A549 (cell line): ENCODE measurements at regions not wholly inside any gene's neighbourhood (a gene's known extent, or its start where the extent isn't known, plus 50 kb on each side); places are given as distances from the start of the nearest gene placed in this dataset.

Source experiments
- ATAC-seq, 2 experiments: fragments of 200-7000 bp in 1 of 2; fragments of >200 bp in 1 of 2; cut with Nextera tagmentation in 1 of 2; cut with Tn5 transposase in 1 of 2; 3 replicates each; pipeline versions ENCODE4 v1.8.0 to v1.9.1; 2018 to 2020; ENCODE audit warnings: mild to moderate bottlenecking in 1 of 2, moderate library complexity in 1 of 2
- CTCF ChIA-PET: fragments of 300-600 bp; sonication (Branson Sonifier 250); formaldehyde crosslinking; extraction: SDS; loops from one replicate; lab custom pipeline; 2021; ENCODE audit warnings: antibody characterized with exemption, inconsistent platforms; lab: Yijun Ruan, JAX
- POLR2A ChIA-PET: fragments of 350-600 bp; formaldehyde crosslinking; extraction: SDS; loops from one replicate; lab custom pipeline; 2021; ENCODE audit warnings: antibody characterized with exemption, inconsistent platforms; lab: Yijun Ruan, JAX
- DNase-seq, 2 experiments: peaks; one replicate each; pipeline versions ENCODE4 v3.0.0 to v3.0.0-alpha.2; 2011 to 2016; ENCODE audit warnings: low read depth in 1 of 2, low spot score in 1 of 2
- FAIRE-seq: peaks from 2 replicates; lab custom pipeline; 2011; peaks lifted over from hg19 to GRCh38; lab: Jason Lieb, UNC
- H3K27ac ChIP-seq, 2 experiments: fragments of >200 bp; sonication (Bioruptor Twin); formaldehyde crosslinking; 3 replicates each; pipeline ENCODE4 v1.5.1; 2016 to 2017
- H3K4me1 ChIP-seq: fragments of >200 bp; sonication (Bioruptor Twin); formaldehyde crosslinking; 3 replicates; pipeline ENCODE4 v1.6.1; 2016
- H3K4me2 ChIP-seq: fragments of >200 bp; sonication (Bioruptor Twin); formaldehyde crosslinking; 3 replicates; pipeline ENCODE4 v1.6.1; 2016
- H3K4me3 ChIP-seq: fragments of >200 bp; sonication (Bioruptor Twin); formaldehyde crosslinking; 3 replicates; pipeline ENCODE4 v1.5.1; 2016
- H3K9me3 ChIP-seq: fragments of >200 bp; sonication (Bioruptor Twin); formaldehyde crosslinking; 3 replicates; pipeline ENCODE4 v1.6.1; 2016
- CHD2 ChIP-seq: fragments of 150-350 bp; IDR thresholded peaks from 2 replicates; pipeline ENCODE4 v1.6.1; 2014; ENCODE audit warnings: low read length; ENCODE audit not compliant: partially characterized antibody
- EHF ChIP-seq: fragments of 250-450 bp; sonication (Bioruptor Pico); IDR thresholded peaks from 2 replicates; pipeline ENCODE4 v1.5.0; 2020; ENCODE audit warnings: mild to moderate bottlenecking
- EHMT2 ChIP-seq: fragments of 200-600 bp; sonication (generic); IDR thresholded peaks from 2 replicates; pipeline ENCODE4 v1.6.1; 2016; ENCODE audit warnings: antibody characterized with exemption, low read depth, mild to moderate bottlenecking, moderate library complexity
- EP300 ChIP-seq, 2 experiments: fragments of >200 bp; sonication (Bioruptor Twin); formaldehyde crosslinking; IDR thresholded peaks; 2 replicates in 1 of 2; 3 replicates in 1 of 2; pipeline ENCODE4 v1.6.1; 2016 to 2017
- ESRRA ChIP-seq: fragments of 150-350 bp; IDR thresholded peaks from 2 replicates; pipeline ENCODE4 v1.6.1; 2014; ENCODE audit warnings: mild to moderate bottlenecking, low read length, borderline replicate concordance
- FOSL2 ChIP-seq, 2 experiments: fragments of 450-650 bp in 1 of 2; fragments of >200 bp in 1 of 2; sonication (Bioruptor Twin) in 1 of 2; formaldehyde crosslinking; IDR thresholded peaks; 2 replicates each; pipeline versions ENCODE4 v1.5.0 to v1.6.1; 2016 to 2020; ENCODE audit warnings: mild to moderate bottlenecking in 1 of 2, moderate library complexity in 1 of 2
- FOXS1 ChIP-seq: fragments of 250-450 bp; sonication (Bioruptor Pico); IDR thresholded peaks from 2 replicates; pipeline ENCODE4 v1.5.0; 2020; ENCODE audit warnings: mild to moderate bottlenecking, moderate library complexity
- HOXA7 ChIP-seq: fragments of 250-450 bp; sonication (Bioruptor Pico); IDR thresholded peaks from 2 replicates; pipeline ENCODE4 v1.5.0; 2020; ENCODE audit warnings: mild to moderate bottlenecking, moderate library complexity
- HOXB13 ChIP-seq: fragments of 250-450 bp; sonication (Bioruptor Pico); IDR thresholded peaks from 2 replicates; pipeline ENCODE4 v1.5.0; 2020; ENCODE audit warnings: low read depth, mild to moderate bottlenecking, moderate library complexity
- JUNB ChIP-seq: fragments of >200 bp; sonication (Bioruptor Twin); formaldehyde crosslinking; IDR thresholded peaks from 2 replicates; pipeline ENCODE4 v1.6.1; 2016
- KDM1A ChIP-seq: fragments of 200-600 bp; sonication (generic); IDR thresholded peaks from 2 replicates; pipeline ENCODE4 v1.6.1; 2016; ENCODE audit warnings: low read depth, mild to moderate bottlenecking
- MAFK ChIP-seq: fragments of 450-650 bp; IDR thresholded peaks from 2 replicates; pipeline ENCODE4 v1.6.1; 2014; ENCODE audit not compliant: partially characterized antibody
- MAZ ChIP-seq: fragments of 150-350 bp; IDR thresholded peaks from 2 replicates; pipeline ENCODE4 v1.6.1; 2014; ENCODE audit warnings: antibody characterized with exemption, low read depth, low read length, borderline replicate concordance
- NR3C1 ChIP-seq: fragments of >200 bp; sonication (Bioruptor Twin); formaldehyde crosslinking; IDR thresholded peaks from 3 replicates; pipeline ENCODE4 v1.6.1; 2017
- RCOR1 ChIP-seq: fragments of 150-350 bp; IDR thresholded peaks from 2 replicates; pipeline ENCODE4 v1.6.1; 2014; ENCODE audit warnings: antibody characterized with exemption, low read length, low read depth
- RFX5 ChIP-seq: fragments of 450-650 bp; IDR thresholded peaks from 2 replicates; pipeline ENCODE4 v1.7.1; 2014; ENCODE audit warnings: antibody characterized with exemption, mild to moderate bottlenecking, moderate library complexity
- SMC3 ChIP-seq: fragments of >200 bp; sonication (Bioruptor Twin); formaldehyde crosslinking; IDR thresholded peaks from 3 replicates; pipeline ENCODE4 v1.6.1; 2018; ENCODE audit warnings: inconsistent platforms
- ZC3H11A ChIP-seq: fragments of 450-650 bp; IDR thresholded peaks from 2 replicates; pipeline ENCODE4 v1.6.1; 2014; ENCODE audit warnings: antibody characterized with exemption, mild to moderate bottlenecking
- ZNF302 ChIP-seq: fragments of 250-450 bp; sonication (Bioruptor Pico); IDR thresholded peaks from 2 replicates; pipeline ENCODE4 v1.9.0; 2021; ENCODE audit warnings: inconsistent platforms, mild to moderate bottlenecking, moderate library complexity
- ZSCAN20 ChIP-seq: fragments of 250-450 bp; sonication (Bioruptor Pico); IDR thresholded peaks from 2 replicates; pipeline ENCODE4 v1.8.0; 2022; ENCODE audit warnings: mild to moderate bottlenecking, moderate library complexity
- WGBS: methylation state at CpG from one replicate; pipeline ENCODE4 v1.1.6; 2017; ENCODE audit errors: missing lambda C conversion rate; 5-methylcytosine and 5-hydroxymethylcytosine counted together
- TF ChIP-seq, protein P1 (sequence below): fragments of >200 bp; sonication (Bioruptor Twin); formaldehyde crosslinking; IDR thresholded peaks from 3 replicates; pipeline ENCODE4 v1.5.1; 2016
- TF ChIP-seq, protein P2 (sequence below): fragments of 150-350 bp; IDR thresholded peaks from 2 replicates; pipeline ENCODE4 v1.6.1; 2014; ENCODE audit warnings: low read depth, mild to moderate bottlenecking, low read length
- TF ChIP-seq, protein P3 (sequence below): fragments of 450-650 bp; IDR thresholded peaks from 2 replicates; pipeline ENCODE4 v1.6.1; 2014; ENCODE audit warnings: antibody characterized with exemption
- TF ChIP-seq, protein P4 (sequence below): fragments of 250-450 bp; sonication (Bioruptor Pico); IDR thresholded peaks from 2 replicates; pipeline ENCODE4 v1.5.0; 2021; ENCODE audit warnings: mild to moderate bottlenecking, moderate library complexity, borderline replicate concordance

DNA sequence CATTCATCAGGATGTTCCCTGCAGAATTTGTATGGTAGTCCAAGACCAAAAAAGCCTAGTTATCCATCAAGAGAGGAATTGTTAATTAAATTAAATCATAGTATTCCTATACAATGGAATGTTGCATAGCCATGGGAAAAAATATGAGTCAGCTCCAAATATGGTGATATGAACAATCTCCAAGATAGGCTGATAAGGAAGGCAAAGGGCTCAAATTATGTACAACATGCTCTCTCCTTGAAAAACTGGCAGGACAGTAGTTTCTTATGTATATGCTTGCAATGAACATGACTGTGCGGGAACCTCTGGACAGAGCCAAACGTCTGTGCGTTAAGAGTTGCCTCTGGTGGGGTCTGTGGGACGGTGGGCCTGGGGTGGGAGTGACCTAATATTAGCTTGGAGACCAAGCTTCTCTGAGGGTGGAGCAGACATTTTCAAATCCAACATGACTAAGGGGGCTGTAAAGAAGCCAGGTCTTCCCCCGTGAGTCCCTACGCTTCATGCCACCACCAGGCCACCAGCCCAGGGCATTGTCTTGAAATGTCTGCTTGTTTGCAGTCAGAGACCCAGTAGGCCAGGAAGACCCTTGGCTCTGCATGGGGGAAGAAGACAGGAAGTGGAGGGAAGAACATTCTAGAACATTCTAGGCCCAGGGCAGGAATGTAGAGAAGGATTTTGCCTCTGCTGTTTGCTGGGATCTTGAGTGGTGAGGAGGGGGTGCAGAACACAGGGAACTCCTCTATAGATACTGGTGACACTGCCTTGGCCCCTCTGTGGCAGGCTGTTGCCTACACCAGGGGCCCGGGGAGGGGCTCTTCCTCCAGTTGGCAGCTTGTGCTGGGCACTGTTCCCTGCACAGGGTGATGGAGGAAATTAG is 244.0 kb upstream of the HS6ST1 start:
- TF ChIP-seq, protein P1, sequence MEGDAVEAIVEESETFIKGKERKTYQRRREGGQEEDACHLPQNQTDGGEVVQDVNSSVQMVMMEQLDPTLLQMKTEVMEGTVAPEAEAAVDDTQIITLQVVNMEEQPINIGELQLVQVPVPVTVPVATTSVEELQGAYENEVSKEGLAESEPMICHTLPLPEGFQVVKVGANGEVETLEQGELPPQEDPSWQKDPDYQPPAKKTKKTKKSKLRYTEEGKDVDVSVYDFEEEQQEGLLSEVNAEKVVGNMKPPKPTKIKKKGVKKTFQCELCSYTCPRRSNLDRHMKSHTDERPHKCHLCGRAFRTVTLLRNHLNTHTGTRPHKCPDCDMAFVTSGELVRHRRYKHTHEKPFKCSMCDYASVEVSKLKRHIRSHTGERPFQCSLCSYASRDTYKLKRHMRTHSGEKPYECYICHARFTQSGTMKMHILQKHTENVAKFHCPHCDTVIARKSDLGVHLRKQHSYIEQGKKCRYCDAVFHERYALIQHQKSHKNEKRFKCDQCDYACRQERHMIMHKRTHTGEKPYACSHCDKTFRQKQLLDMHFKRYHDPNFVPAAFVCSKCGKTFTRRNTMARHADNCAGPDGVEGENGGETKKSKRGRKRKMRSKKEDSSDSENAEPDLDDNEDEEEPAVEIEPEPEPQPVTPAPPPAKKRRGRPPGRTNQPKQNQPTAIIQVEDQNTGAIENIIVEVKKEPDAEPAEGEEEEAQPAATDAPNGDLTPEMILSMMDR = no peak
- TF ChIP-seq, protein P2, sequence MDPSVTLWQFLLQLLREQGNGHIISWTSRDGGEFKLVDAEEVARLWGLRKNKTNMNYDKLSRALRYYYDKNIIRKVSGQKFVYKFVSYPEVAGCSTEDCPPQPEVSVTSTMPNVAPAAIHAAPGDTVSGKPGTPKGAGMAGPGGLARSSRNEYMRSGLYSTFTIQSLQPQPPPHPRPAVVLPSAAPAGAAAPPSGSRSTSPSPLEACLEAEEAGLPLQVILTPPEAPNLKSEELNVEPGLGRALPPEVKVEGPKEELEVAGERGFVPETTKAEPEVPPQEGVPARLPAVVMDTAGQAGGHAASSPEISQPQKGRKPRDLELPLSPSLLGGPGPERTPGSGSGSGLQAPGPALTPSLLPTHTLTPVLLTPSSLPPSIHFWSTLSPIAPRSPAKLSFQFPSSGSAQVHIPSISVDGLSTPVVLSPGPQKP = no peak
- TF ChIP-seq HOXA7 (CRISPR knock-in tag) (no peak), KDM1A (no peak), ZNF302 (CRISPR knock-in tag) (no peak), SMC3 (no peak), JUNB (no peak), HOXB13 (CRISPR knock-in tag) (no peak), MAFK (no peak), FOSL2 (IDR thresholded peaks at IDR 0.05) (no peak), FOSL2 (CRISPR knock-in tag; IDR thresholded peaks at IDR 0.05) (no peak), ZC3H11A (no peak), EHF (CRISPR knock-in tag) (no peak), ZSCAN20 (no peak), EHMT2 (no peak), FOXS1 (CRISPR knock-in tag) (no peak), CHD2 (no peak), RCOR1 (no peak)
- Histone ChIP-seq H3K9me3 (no peaks in the 10 kb centered on the region), H3K4me2 (no peak overlapping the region), H3K4me3 (no peak overlapping the region), H3K4me1 (no peaks in the 10 kb centered on the region), H3K27ac (no peak overlapping the region)
- 66% methylated on average over 7 of the region's 7 CpGs for WGBS
- FAIRE-seq (no peak), DNase-seq (no peak), ATAC-seq (no peak)
- ChIA-PET POLR2A (no interaction called here), CTCF (interaction anchor here (0.6 kb wide), 1 partner anchor 12 kb away, joined by 3 read pairs; no protein-coding TSS in a partner anchor)

DNA sequence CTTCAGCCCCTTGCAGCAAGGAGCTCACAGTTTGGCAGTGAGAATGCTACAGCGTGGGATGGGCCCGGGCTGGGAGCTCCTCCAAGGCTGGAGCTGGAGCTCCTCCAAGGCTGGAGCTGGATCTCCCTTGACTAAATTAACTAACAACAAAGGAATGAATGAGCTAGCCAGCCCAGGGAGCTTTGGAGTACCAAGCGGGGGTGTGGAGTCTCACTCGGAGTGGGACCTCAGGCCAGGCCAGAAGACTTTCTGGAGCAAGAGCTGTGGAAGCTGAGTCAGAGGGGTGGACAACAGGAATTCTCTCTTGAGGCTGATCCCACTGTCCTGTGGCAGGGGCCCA is 244.7 kb upstream of the HS6ST1 start:
- DNase-seq (no peak), ATAC-seq (no peak), FAIRE-seq (no peak)
- no peak for TF ChIP-seq EP300 (IDR thresholded peaks at IDR 0.05)
- no peak for TF ChIP-seq RFX5
- TF ChIP-seq ESRRA = no peak
- TF ChIP-seq, protein P3, sequence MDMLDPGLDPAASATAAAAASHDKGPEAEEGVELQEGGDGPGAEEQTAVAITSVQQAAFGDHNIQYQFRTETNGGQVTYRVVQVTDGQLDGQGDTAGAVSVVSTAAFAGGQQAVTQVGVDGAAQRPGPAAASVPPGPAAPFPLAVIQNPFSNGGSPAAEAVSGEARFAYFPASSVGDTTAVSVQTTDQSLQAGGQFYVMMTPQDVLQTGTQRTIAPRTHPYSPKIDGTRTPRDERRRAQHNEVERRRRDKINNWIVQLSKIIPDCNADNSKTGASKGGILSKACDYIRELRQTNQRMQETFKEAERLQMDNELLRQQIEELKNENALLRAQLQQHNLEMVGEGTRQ = no peak
- TF ChIP-seq, protein P1 = no peak
- no peak for TF ChIP-seq MAZ
- TF ChIP-seq NR3C1 = no peak
- TF ChIP-seq, protein P4, sequence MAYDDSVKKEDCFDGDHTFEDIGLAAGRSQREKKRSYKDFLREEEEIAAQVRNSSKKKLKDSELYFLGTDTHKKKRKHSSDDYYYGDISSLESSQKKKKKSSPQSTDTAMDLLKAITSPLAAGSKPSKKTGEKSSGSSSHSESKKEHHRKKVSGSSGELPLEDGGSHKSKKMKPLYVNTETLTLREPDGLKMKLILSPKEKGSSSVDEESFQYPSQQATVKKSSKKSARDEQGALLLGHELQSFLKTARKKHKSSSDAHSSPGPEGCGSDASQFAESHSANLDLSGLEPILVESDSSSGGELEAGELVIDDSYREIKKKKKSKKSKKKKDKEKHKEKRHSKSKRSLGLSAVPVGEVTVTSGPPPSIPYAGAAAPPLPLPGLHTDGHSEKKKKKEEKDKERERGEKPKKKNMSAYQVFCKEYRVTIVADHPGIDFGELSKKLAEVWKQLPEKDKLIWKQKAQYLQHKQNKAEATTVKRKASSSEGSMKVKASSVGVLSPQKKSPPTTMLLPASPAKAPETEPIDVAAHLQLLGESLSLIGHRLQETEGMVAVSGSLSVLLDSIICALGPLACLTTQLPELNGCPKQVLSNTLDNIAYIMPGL (CRISPR knock-in tag) = no peak
- no peak for TF ChIP-seq FOXS1 (CRISPR knock-in tag)
- ChIA-PET CTCF (interaction anchor here (0.6 kb wide), 1 partner anchor 11 kb away, joined by 3 read pairs; no protein-coding TSS in a partner anchor), POLR2A (no interaction called here)
- WGBS = 30% methylated on average over 4 of the region's 4 CpGs
- Histone ChIP-seq H3K4me3 (no peak overlapping the region), H3K9me3 (no peaks in the 10 kb centered on the region), H3K27ac (no peak overlapping the region), H3K4me2 (no peak overlapping the region), H3K4me1 (no peaks in the 10 kb centered on the region)
